Daoy (cell line): ENCODE measurements at regions not wholly inside any gene's neighbourhood (a gene's known extent, or its start where the extent isn't known, plus 50 kb on each side); places are given as distances from the start of the nearest gene placed in this dataset.
"Not testable (repeated sequence)": the region's sequence is repeated elsewhere in the genome, so short reads cannot be mapped to it uniquely, and the experiment has no call there.

ENCODE experiments used
- DNase-seq: peaks from one replicate; pipeline ENCODE4 v3.0.0-alpha.2; 2015; ENCODE audit warnings: low read depth

DNA sequence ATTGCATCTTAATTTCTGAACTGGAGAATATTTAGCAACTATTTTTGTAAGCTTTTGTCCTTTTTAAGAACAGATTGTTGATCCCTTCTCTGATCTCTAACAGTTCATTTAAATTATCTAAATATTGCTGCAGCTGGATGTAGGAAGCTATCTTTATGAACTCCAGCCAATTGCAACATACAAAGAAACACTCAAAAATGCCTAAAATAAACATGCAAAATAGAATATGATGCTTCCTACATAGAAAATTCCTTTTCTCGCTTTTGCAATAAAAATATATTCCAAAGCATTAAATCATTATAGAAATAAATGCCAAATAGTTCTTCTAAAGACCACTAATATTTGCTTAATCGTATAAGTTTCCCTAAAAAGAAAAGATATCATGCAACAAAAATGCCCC is 218.6 kb downstream of the LURAP1L start:
- DNase-seq = no peak

DNA sequence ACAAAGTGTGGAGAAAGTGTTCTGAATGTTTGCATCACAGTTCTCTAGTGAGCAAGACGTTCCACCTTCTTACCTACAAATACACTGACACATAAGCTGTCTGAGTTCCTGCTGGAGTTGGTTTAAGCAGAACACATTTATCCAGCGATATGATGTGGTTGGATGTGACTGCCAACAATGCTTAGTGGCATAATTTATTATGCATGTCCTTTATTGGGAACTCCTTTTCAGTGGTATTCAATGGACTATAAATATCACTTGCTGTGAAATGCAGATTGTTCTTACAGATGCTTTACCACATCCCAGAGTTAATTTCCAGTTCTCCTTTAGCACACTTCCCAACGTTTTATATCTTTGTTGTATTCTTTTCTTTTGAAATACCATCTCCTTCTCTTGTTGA is 222.2 kb downstream of the LURAP1L start:
- no peak for DNase-seq

DNA sequence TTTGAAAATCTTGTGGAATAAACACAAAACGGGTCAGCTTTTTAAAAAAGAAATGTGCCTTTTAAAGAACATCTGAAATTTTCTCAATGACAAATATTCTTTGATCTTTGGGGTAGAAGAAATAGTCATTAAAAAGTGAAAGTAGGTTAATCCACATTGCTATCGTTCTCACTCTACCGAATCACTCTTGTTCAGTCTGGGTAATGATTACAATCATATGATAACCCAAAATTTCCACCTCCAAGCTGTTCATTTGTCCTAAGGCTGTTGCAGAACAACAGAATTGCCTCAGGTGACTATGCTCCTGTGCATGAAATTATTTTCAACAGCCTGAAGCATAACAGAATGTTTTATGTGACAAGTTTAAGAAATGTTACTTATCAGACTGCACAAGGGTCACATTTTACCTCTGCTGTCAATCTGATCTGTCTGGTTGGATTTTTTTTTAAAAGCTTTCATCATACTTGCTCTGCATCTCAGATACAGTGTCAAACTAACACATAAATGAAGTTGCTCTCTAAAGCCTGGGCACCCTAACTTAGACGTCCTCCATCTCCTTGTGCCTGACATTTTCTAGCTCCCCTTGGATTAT is 227.3 kb downstream of the LURAP1L start:
- DNase-seq = no peak

DNA sequence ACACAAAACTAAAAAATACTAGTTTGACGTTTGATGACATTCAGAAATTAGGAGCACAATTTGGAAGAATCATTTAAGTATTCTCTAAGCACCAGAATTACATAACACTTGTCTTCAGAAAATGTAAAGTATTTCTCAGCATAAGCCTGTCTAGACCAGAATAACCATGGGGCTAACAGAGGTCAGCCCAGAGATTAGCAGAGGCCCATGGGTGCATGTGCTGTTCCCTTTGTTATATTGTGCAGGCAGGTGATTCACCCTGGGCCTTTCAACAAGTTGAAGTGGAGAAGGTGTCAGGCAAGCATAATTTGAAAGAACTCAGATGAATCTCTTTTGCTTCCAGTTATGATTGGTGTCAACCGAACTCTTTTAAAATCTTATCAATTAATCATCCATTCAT is 227.9 kb downstream of the LURAP1L start:
- DNase-seq = no peak

DNA sequence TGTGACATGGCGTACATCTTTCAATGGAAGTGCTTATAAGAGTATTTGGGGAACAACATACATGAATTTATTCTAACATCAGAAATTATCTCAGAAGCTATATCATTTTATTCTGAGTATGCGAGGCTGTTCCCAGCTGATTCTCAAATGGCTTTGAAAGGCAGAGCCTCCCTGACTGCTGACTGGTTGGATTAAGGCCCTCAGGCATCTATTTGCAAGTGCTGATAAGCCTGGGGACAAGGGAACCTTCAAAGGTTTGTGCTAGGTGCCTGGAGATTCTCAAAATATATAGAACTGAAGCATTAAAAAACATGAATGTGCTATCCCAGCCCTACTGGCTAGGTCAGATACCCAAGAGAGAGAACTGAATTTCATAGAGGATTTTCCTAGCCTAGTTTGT is 235.1 kb downstream of the LURAP1L start:
- no peak for DNase-seq

DNA sequence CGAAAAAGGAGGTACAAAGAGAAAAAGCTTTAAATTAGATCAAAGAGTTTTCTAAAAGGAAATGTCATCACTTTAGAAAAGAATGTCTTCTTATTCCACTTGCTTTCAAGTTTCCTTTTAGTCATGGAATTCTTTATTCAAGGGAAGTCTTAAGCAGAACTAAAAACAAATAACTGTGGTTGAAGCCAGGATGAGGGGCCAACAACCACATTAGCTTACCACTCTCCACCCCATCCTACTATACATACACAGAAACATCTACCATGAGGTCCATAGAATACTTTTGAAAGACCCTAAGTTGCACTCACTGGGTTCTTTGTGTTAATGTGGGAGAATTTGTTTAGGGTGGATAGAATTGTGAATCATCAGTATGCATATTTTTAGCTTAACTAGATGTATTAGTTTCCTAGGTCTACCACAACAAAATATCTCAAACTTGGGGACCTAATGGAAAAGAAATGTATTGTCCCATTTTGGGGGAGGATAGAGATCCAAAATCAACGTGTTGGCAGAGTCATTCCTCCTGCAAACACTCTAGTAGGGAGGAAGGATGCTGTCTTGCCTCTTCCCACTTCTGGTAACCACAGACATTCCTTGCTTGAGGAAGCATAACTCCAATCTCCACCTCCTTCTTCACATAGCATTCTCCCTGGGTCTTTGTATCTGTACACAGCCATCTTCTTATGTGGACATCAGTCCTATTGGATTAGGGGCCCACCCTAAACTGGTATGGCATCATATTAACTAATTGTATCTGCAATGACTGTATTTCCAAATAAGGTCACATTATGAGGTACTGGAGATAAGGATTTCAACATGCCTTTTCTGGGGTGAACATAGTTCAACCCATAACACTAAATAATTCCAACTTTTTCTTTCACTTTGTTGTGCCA is 239.4 kb downstream of the LURAP1L start:
- DNase-seq = no peak

DNA sequence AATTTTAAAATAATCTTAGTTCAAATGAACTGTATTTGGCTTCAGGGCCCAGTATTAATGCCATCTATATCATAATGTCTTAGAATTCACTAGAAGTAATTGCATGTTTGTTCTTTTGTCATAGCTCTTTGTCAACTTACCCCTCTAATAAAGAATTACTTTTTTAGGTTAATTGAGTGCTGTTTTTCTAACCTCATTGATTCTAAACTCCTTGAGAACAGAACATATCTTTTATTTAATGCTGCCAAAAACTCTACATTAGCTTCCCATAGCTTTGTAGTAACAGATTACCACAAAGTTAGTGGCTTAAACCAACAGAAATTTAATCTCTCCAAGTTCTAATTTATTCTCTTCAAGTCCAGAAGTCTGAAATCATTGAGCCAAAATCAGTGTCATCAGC is 242.4 kb downstream of the LURAP1L start:
- no peak for DNase-seq

DNA sequence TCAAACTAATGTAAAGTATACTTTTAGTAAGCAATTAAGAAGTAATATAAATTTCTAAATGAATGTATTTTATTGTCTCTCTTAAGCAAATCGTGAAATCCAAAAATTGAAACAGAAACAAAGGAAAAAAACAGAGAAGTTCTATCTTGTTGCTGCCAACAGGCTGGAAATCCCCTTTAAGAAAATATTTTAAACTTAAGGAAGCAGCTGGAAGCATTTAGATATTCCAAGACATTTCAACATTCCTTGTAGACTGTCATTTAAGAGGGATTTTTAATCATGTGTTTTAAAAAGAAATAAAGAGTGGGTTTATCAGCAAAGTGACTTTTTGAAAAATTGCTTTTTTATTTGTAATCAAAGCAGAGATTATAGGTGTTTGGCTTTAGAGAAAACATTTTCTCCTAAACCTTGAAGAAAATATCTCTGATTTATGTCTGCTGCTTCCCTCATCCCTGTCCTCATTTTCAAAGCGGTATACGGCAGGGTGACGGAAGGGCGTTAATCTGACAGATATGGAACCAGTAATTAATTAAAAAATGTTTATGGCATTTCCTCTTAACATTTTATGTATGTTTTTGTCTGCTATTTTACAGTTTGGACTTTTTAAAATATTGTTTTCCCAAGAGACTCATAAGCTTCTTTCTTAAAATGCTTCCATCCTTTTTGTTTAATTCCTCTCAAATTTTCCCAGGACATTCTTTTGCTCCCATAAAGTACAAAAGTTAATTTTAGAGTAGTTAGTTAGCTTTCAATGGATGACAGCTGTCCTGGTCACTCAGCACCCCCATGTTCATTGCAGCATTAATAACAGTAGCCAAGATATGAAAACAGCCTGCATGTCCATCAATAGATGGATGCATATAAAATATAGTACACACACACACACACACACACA is 245.6 kb downstream of the LURAP1L start:
- DNase-seq = no peak

DNA sequence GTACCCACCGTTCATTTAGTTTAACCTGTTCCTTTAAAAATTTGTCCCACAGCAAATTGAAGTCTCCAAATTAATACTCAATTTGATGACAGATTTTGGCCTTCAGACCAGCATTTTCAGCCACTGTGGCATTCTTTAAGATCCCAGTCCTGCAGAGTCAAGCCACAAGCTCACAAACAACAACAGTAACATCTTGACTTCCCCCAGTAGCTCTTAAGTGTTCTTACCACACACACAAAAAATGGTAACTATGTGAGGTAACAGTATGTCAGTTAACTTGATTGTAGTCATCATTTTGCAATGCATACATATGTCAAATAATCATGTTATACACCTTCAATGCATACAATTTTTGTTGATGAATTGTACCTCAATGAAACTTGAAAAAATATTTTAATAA is 247.9 kb downstream of the LURAP1L start:
- DNase-seq = no peak

DNA sequence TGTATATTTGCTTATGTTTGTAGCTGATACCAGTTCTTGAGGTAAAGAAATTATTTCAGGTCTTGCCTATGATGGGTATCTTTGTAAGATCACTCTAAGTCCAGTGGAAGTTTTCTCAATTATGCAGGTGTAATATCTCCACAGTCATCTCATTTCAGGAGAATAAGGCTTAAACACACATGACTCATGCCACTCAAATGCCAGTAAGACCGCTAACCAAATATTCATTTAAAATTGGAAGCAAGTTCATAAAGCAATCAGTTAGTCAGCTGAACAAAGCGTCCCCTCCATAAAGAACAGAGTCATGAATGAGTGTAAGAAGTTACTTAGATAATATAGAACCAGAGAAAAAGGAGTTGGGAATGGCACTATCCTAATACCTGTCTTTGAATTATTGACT is 248.7 kb downstream of the LURAP1L start:
- DNase-seq = peak; percentile 81

DNA sequence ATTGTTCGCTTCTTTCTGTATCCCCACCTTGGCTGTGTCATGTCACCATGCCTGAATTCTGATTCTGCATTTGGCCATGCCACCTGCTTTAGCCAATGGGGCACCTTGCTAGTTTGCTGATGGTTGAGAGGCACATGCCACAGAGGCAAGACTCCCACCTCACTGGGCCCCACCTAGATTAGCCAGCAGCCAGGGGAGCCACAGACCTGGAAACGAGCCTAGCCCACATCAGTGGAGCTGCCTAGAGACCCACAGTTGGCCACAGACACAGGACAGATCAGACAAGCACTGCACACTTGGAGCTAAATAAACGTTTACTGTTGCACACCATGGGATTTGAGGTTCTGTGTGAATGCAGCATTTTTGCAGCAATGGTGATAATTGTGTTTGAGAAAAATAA is 252.1 kb downstream of the LURAP1L start:
- DNase-seq = no peak

DNA sequence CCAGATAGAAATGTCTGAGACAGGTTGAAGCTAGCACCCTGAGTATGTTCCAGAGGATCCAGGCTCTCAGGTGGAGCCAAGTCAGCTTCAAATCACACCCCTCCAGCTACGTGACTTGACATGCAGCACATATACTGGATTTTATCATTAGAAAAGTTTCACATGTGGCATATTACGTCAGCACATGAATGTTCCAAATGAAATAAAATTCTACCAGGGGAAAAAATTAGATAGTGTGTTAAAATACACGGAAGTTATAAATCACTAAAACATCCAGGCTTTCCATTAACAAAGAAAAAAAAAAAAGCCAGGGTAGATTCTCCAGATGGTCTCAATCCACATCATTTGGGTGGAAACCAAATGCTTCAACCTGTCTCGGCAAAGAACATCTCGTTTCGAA is 251.6 kb downstream of the MPDZ start:
- no peak for DNase-seq

DNA sequence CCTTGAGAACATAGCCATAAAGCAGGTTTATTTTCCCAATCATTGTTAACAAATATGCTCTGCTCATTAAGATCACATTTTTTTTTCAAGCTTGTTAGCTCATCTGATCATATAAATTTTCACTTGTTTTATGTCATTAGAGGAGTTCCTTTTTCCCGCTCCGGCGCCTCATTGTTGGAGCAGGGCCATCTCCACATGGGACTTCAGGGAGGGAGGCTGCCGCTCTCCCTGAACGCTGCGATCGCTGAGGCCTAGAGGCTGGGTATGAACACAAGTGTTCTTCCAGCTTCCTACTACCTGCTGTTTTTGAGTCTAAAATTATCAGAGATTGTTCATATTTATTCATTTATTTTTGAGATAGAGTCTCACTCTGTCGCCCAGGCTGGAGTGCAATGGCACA is 246.9 kb downstream of the MPDZ start:
- no peak for DNase-seq

DNA sequence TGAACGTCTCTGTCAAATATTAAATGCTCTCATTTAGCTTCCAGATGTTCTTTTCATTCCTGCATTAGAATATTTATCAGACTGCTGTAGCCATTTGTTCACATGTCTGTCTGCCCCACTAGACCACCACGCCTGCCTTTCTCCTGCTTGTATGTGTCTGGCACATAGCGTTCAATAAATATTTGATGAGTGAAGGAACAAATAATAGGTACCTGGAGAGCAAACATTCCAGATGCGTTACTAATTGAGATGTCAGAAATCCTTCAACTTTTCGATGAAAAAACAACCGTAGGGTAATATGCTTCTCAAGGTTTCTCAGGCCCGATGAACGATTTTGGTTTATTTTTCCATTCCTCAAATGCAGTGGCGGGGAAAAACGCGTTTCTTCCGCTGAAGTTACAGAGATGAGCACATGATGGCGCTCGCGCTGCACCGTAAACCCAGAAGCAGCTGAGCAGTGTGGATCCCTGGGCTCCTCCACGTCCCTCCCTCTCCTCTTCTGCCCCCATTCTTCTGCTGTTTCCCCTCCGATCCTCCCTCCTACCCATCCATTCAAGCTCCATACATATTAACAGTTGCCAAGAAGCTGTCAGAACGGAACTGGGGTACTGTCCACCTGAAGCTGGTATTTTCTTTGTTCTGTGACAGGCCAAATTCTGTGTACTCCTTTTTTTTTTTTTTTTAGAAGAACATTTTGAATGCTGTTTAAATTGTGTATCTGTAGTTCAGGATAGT is 245.4 kb downstream of the MPDZ start:
- peak; percentile 79 for DNase-seq

DNA sequence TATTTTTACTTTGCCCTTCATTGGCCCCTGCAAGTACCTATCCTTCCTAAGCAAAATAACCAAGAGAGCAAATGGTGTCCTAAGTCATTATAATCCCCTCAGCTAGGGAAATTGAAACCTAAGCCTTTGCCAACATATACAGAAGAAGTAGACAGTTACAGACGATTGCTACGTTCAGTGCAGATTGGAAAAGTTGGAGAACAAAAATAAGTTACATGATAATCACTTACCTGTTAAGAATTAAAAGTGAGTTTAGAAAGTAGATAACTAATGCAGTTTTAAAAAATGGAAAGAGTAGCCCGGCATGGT is 244.8 kb downstream of the MPDZ start:
- no peak for DNase-seq

DNA sequence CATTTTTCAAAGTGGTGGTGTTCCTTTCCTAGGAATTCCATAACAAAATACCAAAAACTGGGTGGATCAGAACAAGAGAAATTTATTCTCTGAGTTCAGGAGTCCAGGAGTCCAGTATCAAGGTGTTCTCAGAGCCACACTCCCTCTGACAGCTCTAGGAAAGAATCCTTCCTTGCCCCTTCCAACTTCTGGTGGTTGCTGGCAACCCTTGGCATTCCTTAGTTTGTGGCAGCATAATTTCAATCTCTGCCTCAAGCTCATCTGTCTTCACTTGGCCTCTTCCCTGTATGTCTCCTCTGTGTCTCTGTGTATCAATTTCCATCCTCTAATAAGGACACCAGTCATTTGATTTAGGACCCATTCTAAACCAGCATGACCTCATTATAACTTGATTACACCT is 243.7 kb downstream of the MPDZ start:
- no peak for DNase-seq

DNA sequence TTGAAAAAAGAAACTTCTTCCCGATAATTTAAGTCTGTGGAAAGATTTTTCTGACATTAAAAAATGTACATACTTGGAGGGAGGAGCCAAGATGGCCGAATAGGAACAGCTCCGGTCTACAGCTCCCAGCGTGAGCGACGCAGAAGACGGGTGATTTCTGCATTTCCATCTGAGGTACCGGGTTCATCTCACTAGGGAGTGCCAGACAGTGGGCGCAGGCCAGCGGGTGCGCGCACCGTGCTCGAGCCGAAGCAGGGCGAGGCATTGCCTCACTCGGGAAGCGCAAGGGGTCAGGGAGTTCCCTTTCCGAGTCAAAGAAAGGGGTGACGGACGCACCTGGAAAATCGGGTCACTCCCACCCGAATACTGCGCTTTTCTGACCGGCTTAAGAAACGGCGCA is 241.7 kb downstream of the MPDZ start:
- not testable (repeated sequence) for DNase-seq

DNA sequence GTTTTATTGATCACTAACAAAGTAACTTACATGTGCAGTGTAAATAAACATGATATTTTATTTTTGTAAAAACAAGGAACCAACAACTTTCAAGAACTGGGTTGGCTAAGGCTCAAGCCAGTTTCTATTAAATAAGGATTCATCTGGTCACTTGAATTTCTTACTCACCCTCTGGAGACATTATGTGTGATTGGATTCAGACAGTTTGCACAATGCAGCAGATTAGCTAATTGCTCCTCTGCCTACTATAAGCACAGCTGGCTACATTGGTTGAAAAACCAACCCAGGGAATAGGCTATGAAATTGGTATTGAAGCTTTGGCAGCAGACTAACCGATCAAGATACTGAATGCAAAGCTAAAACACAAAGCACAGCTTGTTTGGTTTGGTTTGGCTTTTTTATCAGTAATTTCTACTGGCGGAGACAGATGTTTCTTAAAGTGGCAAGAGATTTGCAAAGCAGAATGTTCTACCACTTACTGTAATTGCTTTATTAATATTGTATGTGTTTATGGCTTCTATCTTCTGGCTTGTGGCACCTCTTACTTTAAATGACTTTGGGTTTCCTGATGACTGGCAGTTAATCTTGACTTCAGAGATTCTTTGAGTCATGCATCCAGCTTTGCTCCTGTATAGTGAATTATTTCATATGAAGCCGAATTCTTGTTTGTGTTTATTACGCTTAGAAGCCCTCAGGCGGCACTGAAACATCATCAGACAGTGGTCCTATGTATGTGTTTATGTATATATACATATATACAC is 231.5 kb downstream of the MPDZ start:
- no peak for DNase-seq

DNA sequence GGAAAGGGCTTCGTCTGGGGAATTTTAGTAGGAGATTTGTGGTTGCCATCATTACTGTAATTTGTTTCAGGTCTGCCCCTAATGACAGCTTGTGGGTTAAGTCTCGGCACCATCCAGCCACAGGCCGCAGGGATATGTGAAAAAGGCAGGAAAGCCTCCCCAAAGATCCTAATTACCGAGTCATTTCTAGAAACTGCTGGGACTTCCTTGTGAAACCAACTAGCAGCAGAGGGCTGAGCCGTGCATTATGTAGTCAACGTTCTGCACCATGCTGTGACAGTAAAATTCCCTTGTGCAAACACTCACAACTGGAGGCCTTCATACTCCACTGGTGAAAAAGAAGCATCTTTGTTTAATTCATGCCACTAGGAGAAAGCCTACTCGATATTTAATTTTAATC is 230.3 kb downstream of the MPDZ start:
- DNase-seq = peak; percentile 15

DNA sequence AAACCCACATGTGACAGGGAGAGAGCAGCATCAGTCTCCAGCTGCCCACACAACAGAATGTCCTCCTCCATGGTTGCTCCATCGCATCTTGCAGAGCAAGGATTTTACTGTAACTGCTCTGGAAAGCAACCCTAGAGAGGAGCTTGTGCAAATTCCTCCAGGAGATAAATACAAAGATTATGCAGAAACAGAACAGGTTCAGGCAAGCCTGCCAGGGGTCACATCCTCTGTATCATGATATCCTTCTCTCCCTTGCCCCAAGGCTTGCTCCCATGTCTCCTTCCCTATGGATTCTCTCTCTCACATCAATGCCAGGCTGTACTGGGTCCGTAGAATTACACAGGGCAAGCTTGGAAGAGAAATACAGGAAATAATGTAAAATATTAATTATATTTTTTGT is 226.0 kb downstream of the MPDZ start:
- no peak for DNase-seq

DNA sequence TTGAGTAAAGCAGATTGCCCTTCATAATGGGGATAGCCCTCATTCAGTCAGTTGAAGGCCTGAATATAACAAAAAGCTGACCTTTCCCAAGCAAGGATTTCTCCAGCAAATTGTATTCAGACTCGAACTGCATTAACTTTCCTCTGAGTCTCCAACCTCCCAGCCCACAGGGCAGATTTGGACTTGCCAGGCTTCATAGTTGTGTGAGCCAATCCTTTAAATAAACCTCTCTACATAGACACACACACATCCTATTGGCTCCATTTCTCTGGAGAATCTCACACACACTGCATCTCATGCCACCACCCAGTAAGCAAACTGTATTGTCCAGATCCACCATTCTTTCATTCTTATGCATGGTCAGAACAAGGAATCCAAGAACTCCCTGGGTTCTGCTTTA is 225.1 kb downstream of the MPDZ start:
- DNase-seq = no peak
